Natural killer cell (primary cell): ENCODE measurements at regions not wholly inside any gene's neighbourhood (a gene's known extent, or its start where the extent isn't known, plus 50 kb on each side); places are given as distances from the start of the nearest gene placed in this dataset.

Source experiments
- ATAC-seq, 3 donors: fragments of 150-1000 bp in 2 of 3; fragments of 200-7000 bp in 1 of 3; cut with Tn5 transposase; 1 replicate in 1 of 3; 2 replicates in 2 of 3; pipeline ENCODE4 v1.10.0; 2021; ENCODE audit warnings: mild to moderate bottlenecking in 2 of 3, moderate library complexity in 2 of 3
- DNase-seq, 2 donors: peaks; one replicate each; pipeline versions ENCODE4 v3.0.0 to v3.0.0-alpha.2; 2013 to 2021; ENCODE audit warnings: mixed read lengths in 1 of 2
- H3K27ac ChIP-seq: one replicate; pipeline ENCODE4 v1.5.1; 2013; ENCODE audit warnings: mild to moderate bottlenecking, low read length
- H3K27me3 ChIP-seq: one replicate; pipeline ENCODE4 v1.6.1; 2013; ENCODE audit warnings: low read length; ENCODE audit not compliant: control insufficient read depth, insufficient read depth
- H3K36me3 ChIP-seq: one replicate; pipeline ENCODE4 v1.6.1; 2013; ENCODE audit warnings: low read length; ENCODE audit not compliant: control insufficient read depth, insufficient read depth
- H3K4me1 ChIP-seq: one replicate; pipeline ENCODE4 v1.6.1; 2013; ENCODE audit warnings: low read length; ENCODE audit not compliant: control insufficient read depth, insufficient read depth
- H3K4me3 ChIP-seq: one replicate; pipeline ENCODE4 v1.5.1; 2013; ENCODE audit warnings: low read length
- H3K9me3 ChIP-seq: one replicate; pipeline ENCODE4 v1.6.1; 2013; ENCODE audit warnings: low read length; ENCODE audit not compliant: control insufficient read depth, insufficient read depth
- H3K27ac Mint-ChIP-seq, 2 donors: one replicate each; pipeline ENCODE4 v1.8.0; 2022; ENCODE audit warnings: mild to moderate bottlenecking in 2 of 2, mixed read lengths in 2 of 2, moderate library complexity in 1 of 2
- H3K27me3 Mint-ChIP-seq, 2 donors: one replicate each; pipeline ENCODE4 v1.8.0; 2022; ENCODE audit warnings: low read depth in 2 of 2, mixed read lengths in 2 of 2
- H3K36me3 Mint-ChIP-seq: one replicate; pipeline ENCODE4 v1.8.0; 2022; ENCODE audit warnings: mixed read lengths
- H3K4me1 Mint-ChIP-seq, 2 donors: one replicate each; pipeline ENCODE4 v1.8.0; 2022; ENCODE audit warnings: mixed read lengths in 2 of 2
- H3K4me3 Mint-ChIP-seq: one replicate; pipeline ENCODE4 v1.8.0; 2022; ENCODE audit warnings: mild to moderate bottlenecking, moderate library complexity, mixed read lengths
- H3K9me3 Mint-ChIP-seq, 2 donors: one replicate each; pipeline ENCODE4 v1.8.0; 2022; ENCODE audit warnings: mixed read lengths in 2 of 2
- WGBS: methylation state at CpG from one replicate; pipeline ENCODE4 v1.1.7; 2013; ENCODE audit warnings: missing lambda C conversion rate; ENCODE audit not compliant: insufficient coverage; 5-methylcytosine and 5-hydroxymethylcytosine counted together
- intact Hi-C: fragments of 100-400 bp; cut with micrococcal nuclease; formaldehyde crosslinking; loops from one replicate; pipeline ENCODE4 v1.14.2; 2022
- TF ChIP-seq, protein P1 (sequence below): fragments of 200-600 bp; IDR thresholded peaks from one replicate; pipeline ENCODE4 v1.8.0; 2022; ENCODE audit warnings: antibody characterized with exemption

DNA sequence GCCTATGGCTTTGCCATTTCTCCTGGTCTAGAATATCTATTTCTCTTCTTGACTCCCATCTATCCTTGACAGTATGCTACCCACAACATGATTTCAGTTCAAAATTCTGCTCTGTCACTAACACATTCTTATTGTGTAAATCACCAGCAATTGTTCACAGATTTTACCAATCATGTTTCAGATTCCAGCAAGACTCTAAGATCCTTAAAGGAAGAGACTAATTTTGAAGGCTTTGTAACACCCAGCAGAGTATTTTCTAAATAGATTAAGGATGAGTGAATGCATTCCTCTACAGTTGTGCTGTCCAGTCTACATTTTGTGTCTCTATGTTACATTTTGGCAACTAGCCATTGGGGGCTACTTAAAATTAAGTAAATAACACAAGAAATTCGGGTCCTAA lies 921.5 kb downstream of the NLGN4Y start:
- H3K36me3 ChIP-seq = no peaks in the 10 kb centered on the region
- peaks cover 0 to 5% of the 10 kb centered on the region in 2 donors for H3K4me1 Mint-ChIP-seq
- 73% methylated on average over 1 of the region's 1 CpG for WGBS
- H3K27ac Mint-ChIP-seq = no peak overlapping the region
- H3K4me3 Mint-ChIP-seq = no peak overlapping the region
- intact Hi-C loops = no loop called here
- no peak overlapping the region for H3K27ac ChIP-seq
- peaks cover 6% of the 10 kb centered on the region for H3K4me1 ChIP-seq
- H3K27me3 ChIP-seq = no peaks in the 10 kb centered on the region
- H3K27me3 Mint-ChIP-seq = no peaks in the 10 kb centered on the region
- DNase-seq (no peak), ATAC-seq (no peak)
- TF ChIP-seq, protein P1, sequence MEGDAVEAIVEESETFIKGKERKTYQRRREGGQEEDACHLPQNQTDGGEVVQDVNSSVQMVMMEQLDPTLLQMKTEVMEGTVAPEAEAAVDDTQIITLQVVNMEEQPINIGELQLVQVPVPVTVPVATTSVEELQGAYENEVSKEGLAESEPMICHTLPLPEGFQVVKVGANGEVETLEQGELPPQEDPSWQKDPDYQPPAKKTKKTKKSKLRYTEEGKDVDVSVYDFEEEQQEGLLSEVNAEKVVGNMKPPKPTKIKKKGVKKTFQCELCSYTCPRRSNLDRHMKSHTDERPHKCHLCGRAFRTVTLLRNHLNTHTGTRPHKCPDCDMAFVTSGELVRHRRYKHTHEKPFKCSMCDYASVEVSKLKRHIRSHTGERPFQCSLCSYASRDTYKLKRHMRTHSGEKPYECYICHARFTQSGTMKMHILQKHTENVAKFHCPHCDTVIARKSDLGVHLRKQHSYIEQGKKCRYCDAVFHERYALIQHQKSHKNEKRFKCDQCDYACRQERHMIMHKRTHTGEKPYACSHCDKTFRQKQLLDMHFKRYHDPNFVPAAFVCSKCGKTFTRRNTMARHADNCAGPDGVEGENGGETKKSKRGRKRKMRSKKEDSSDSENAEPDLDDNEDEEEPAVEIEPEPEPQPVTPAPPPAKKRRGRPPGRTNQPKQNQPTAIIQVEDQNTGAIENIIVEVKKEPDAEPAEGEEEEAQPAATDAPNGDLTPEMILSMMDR = no peak
- no peaks in the 10 kb centered on the region for H3K36me3 Mint-ChIP-seq
- no peak overlapping the region for H3K4me3 ChIP-seq
- no peaks in the 10 kb centered on the region for H3K9me3 ChIP-seq
- no peaks in the 10 kb centered on the region for H3K9me3 Mint-ChIP-seq

DNA sequence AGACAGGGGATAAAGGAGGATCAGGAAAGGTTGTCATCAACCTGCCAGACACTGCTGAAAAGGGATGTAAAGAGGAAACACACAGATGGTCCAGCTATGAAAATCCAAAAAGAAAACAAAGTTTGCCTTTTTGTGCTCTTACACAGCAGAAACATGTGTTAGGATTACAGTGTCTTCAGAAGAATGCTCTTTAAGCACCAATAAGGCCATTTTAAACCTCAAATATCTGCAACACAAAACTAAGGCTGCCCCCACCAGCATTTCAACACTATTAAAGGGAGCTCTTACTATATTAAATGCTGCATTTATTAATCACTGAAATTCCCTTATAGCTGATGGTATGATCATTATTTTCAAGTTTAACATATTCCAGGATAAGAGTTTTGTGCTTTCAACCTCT lies 922.5 kb downstream of the NLGN4Y start:
- DNase-seq (no peak), ATAC-seq (no peak)
- Histone ChIP-seq H3K27ac (no peak overlapping the region), H3K4me3 (no peak overlapping the region), H3K36me3 (no peaks in the 10 kb centered on the region), H3K4me1 (no peaks in the 10 kb centered on the region), H3K9me3 (no peaks in the 10 kb centered on the region), H3K27me3 (no peaks in the 10 kb centered on the region)
- TF ChIP-seq, protein P1 = no peak
- Mint-ChIP-seq H3K27me3 (no peaks in the 10 kb centered on the region), H3K36me3 (no peaks in the 10 kb centered on the region), H3K4me3 (no peak overlapping the region), H3K4me1 (no peaks in the 10 kb centered on the region), H3K27ac (no peak overlapping the region), H3K9me3 (no peaks in the 10 kb centered on the region)
- intact Hi-C loops = no loop called here

DNA sequence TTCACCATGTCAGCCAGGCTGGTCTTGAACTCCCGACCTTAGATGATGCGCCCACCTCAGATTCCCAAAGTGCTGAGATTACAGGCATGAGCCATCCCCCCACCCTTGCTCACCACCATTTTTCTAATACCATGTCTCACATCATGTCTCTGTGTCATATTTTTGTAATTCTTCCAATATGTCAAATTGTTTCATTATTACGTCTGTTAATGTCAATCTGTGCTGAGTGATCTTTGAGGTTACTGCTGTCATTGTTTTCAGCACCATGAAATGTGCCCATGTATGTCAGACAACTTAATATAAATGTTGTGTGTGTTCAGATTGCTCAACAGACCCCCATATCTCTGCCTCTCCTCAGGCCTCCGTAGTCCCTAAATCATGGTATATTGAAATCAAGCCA lies 923.6 kb downstream of the NLGN4Y start:
- WGBS = 94% methylated on average over 2 of the region's 4 CpGs
- no peaks in the 10 kb centered on the region for H3K4me1 Mint-ChIP-seq
- no peak for ATAC-seq
- H3K36me3 ChIP-seq = no peaks in the 10 kb centered on the region
- no peak overlapping the region for H3K27ac Mint-ChIP-seq
- no peaks in the 10 kb centered on the region for H3K36me3 Mint-ChIP-seq
- TF ChIP-seq, protein P1 = no peak
- H3K9me3 ChIP-seq = no peaks in the 10 kb centered on the region
- H3K27ac ChIP-seq = no peak overlapping the region
- no peak overlapping the region for H3K4me3 Mint-ChIP-seq
- DNase-seq = no peak
- H3K27me3 Mint-ChIP-seq = no peaks in the 10 kb centered on the region
- intact Hi-C loops = no loop called here
- H3K4me1 ChIP-seq = no peaks in the 10 kb centered on the region
- no peaks in the 10 kb centered on the region for H3K27me3 ChIP-seq
- H3K4me3 ChIP-seq = no peak overlapping the region
- no peaks in the 10 kb centered on the region for H3K9me3 Mint-ChIP-seq

- H3K9me3 ChIP-seq = no peaks in the 10 kb centered on the region
- no peak overlapping the region for H3K4me3 Mint-ChIP-seq
- H3K4me3 ChIP-seq = peak overlapping the region; percentile 34
- WGBS = 76% methylated on average over 36 of the region's 39 CpGs
- ATAC-seq (peak in 1 of 3 donors; percentile 37), DNase-seq (no peak)
- no peaks in the 10 kb centered on the region for H3K27me3 Mint-ChIP-seq
- peaks cover 0 to 6% of the 10 kb centered on the region in 2 donors for H3K4me1 Mint-ChIP-seq
- H3K27me3 ChIP-seq = no peaks in the 10 kb centered on the region
- H3K27ac ChIP-seq = peak overlapping the region; percentile 65
- peak overlapping the region in 1 of 2 donors; percentile 80 for H3K27ac Mint-ChIP-seq
- peaks cover 7% of the 10 kb centered on the region for H3K4me1 ChIP-seq
- H3K36me3 Mint-ChIP-seq = no peaks in the 10 kb centered on the region
- TF ChIP-seq, protein P1 = no peak
- H3K36me3 ChIP-seq = no peaks in the 10 kb centered on the region
- intact Hi-C loops = no loop called here
- no peaks in the 10 kb centered on the region for H3K9me3 Mint-ChIP-seq
Measured at GRCh38 chrY:15455133-15455937, 931.0 kb downstream of the NLGN4Y start.
